Stimulated activated CD8-positive, alpha-beta memory T cell treated with anti-CD3 and anti-CD28 coated beads, Interleukin-4, amount 100 ng/mL, for 4 hours (primary cell): ENCODE measurements at regions not wholly inside any gene's neighbourhood (a gene's known extent, or its start where the extent isn't known, plus 50 kb on each side); places are given as distances from the start of the nearest gene placed in this dataset.

Experiments used
- DNase-seq, 2 donors: peaks; one replicate each; pipeline ENCODE4 v3.0.0-alpha.2; 2020; ENCODE audit warnings: low read depth in 2 of 2, low spot score in 1 of 2

- no peak for DNase-seq
These were observed 370.0 kb upstream of the SPTLC3 start for GRCh38 chr20:12638633-12639312.

GRCh38 chr20:12640251-12640650, 368.5 kb upstream of the SPTLC3 start:
- no peak for DNase-seq

- no peak for DNase-seq
These were observed 367.2 kb upstream of the SPTLC3 start for GRCh38 chr20:12641619-12642018.

- DNase-seq, result no peak
These were observed 364.3 kb upstream of the SPTLC3 start for GRCh38 chr20:12644461-12644860.

GRCh38 chr20:12649234-12649633, 359.5 kb upstream of the SPTLC3 start:
- DNase-seq, result no peak

GRCh38 chr20:12653642-12654041, 355.1 kb upstream of the SPTLC3 start:
- DNase-seq, result no peak

GRCh38 chr20:12659942-12660341, 348.8 kb upstream of the SPTLC3 start:
- DNase-seq, result no peak

- no peak for DNase-seq
These were observed 347.9 kb upstream of the SPTLC3 start for GRCh38 chr20:12660918-12661317.

- DNase-seq, result no peak
These were observed 338.5 kb upstream of the SPTLC3 start for GRCh38 chr20:12670301-12670700.

- no peak for DNase-seq
These were observed 335.4 kb upstream of the SPTLC3 start for GRCh38 chr20:12673352-12673751.

- DNase-seq, result no peak
These were observed 330.8 kb upstream of the SPTLC3 start for GRCh38 chr20:12677925-12678324.

GRCh38 chr20:12679447-12679846, 329.3 kb upstream of the SPTLC3 start:
- DNase-seq, result no peak

- DNase-seq, result no peak
These were observed 326.2 kb upstream of the SPTLC3 start for GRCh38 chr20:12682613-12683012.

- no peak for DNase-seq
These were observed 321.3 kb upstream of the SPTLC3 start for GRCh38 chr20:12687476-12687875.

GRCh38 chr20:12695937-12696336, 312.8 kb upstream of the SPTLC3 start:
- no peak for DNase-seq

- DNase-seq, result no peak
These were observed 310.0 kb upstream of the SPTLC3 start for GRCh38 chr20:12698817-12699216.

GRCh38 chr20:12699374-12700228, 309.2 kb upstream of the SPTLC3 start:
- no peak for DNase-seq

GRCh38 chr20:12700701-12701100, 308.1 kb upstream of the SPTLC3 start:
- DNase-seq, result no peak

- no peak for DNase-seq
These were observed 306.5 kb upstream of the SPTLC3 start for GRCh38 chr20:12702312-12702711.

- no peak for DNase-seq
These were observed 293.4 kb upstream of the SPTLC3 start for GRCh38 chr20:12715371-12715770.

- DNase-seq, result no peak
These were observed 292.6 kb upstream of the SPTLC3 start for GRCh38 chr20:12715991-12716680.

GRCh38 chr20:12717061-12717460, 291.7 kb upstream of the SPTLC3 start:
- DNase-seq, result no peak
